ENCODE measurements at regions not wholly inside any gene's neighbourhood (a gene's known extent, or its start where the extent isn't known, plus 50 kb on each side); places are given as distances from the start of the nearest gene placed in this dataset.

DNA sequence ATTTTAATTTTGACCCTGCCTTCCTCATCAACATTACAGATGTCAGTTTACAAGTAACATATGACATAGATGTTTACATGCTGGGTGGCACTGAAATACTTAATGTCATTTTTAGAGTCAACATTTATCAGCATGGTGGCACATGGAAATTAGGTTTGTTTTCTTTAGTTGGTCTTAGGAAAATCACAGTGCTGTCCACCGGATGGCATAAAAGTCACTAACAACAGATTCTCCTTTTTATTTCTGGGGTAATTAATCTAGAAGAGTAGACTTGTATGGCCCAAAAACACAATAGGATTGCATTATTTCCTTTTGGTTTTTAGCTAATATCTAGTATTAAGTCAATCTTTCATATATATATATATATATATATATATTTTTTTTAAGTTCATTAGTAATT lies 88.6 kb upstream of the HHIP start:
- TF ChIP-seq, protein P1, sequence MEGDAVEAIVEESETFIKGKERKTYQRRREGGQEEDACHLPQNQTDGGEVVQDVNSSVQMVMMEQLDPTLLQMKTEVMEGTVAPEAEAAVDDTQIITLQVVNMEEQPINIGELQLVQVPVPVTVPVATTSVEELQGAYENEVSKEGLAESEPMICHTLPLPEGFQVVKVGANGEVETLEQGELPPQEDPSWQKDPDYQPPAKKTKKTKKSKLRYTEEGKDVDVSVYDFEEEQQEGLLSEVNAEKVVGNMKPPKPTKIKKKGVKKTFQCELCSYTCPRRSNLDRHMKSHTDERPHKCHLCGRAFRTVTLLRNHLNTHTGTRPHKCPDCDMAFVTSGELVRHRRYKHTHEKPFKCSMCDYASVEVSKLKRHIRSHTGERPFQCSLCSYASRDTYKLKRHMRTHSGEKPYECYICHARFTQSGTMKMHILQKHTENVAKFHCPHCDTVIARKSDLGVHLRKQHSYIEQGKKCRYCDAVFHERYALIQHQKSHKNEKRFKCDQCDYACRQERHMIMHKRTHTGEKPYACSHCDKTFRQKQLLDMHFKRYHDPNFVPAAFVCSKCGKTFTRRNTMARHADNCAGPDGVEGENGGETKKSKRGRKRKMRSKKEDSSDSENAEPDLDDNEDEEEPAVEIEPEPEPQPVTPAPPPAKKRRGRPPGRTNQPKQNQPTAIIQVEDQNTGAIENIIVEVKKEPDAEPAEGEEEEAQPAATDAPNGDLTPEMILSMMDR (IDR thresholded peaks at IDR 0.05), result no peak
- TF ChIP-seq POLR2A (IDR thresholded peaks at IDR 0.05), result no peak

Data from lower leg skin (tissue), 3 donors.